Natural killer cell (primary cell): ENCODE measurements at regions not wholly inside any gene's neighbourhood (a gene's known extent, or its start where the extent isn't known, plus 50 kb on each side); places are given as distances from the start of the nearest gene placed in this dataset.

Experiments used
- ATAC-seq, 3 donors: fragments of 150-1000 bp in 2 of 3; fragments of 200-7000 bp in 1 of 3; cut with Tn5 transposase; 1 replicate in 1 of 3; 2 replicates in 2 of 3; pipeline ENCODE4 v1.10.0; 2021; ENCODE audit warnings: mild to moderate bottlenecking in 2 of 3, moderate library complexity in 2 of 3
- DNase-seq, 2 donors: peaks; one replicate each; pipeline versions ENCODE4 v3.0.0 to v3.0.0-alpha.2; 2013 to 2021; ENCODE audit warnings: mixed read lengths in 1 of 2
- H3K27ac ChIP-seq: one replicate; pipeline ENCODE4 v1.5.1; 2013; ENCODE audit warnings: mild to moderate bottlenecking, low read length
- H3K27me3 ChIP-seq: one replicate; pipeline ENCODE4 v1.6.1; 2013; ENCODE audit warnings: low read length; ENCODE audit not compliant: control insufficient read depth, insufficient read depth
- H3K36me3 ChIP-seq: one replicate; pipeline ENCODE4 v1.6.1; 2013; ENCODE audit warnings: low read length; ENCODE audit not compliant: control insufficient read depth, insufficient read depth
- H3K4me1 ChIP-seq: one replicate; pipeline ENCODE4 v1.6.1; 2013; ENCODE audit warnings: low read length; ENCODE audit not compliant: control insufficient read depth, insufficient read depth
- H3K4me3 ChIP-seq: one replicate; pipeline ENCODE4 v1.5.1; 2013; ENCODE audit warnings: low read length
- H3K9me3 ChIP-seq: one replicate; pipeline ENCODE4 v1.6.1; 2013; ENCODE audit warnings: low read length; ENCODE audit not compliant: control insufficient read depth, insufficient read depth
- H3K27ac Mint-ChIP-seq, 2 donors: one replicate each; pipeline ENCODE4 v1.8.0; 2022; ENCODE audit warnings: mild to moderate bottlenecking in 2 of 2, mixed read lengths in 2 of 2, moderate library complexity in 1 of 2
- H3K27me3 Mint-ChIP-seq, 2 donors: one replicate each; pipeline ENCODE4 v1.8.0; 2022; ENCODE audit warnings: low read depth in 2 of 2, mixed read lengths in 2 of 2
- H3K36me3 Mint-ChIP-seq: one replicate; pipeline ENCODE4 v1.8.0; 2022; ENCODE audit warnings: mixed read lengths
- H3K4me1 Mint-ChIP-seq, 2 donors: one replicate each; pipeline ENCODE4 v1.8.0; 2022; ENCODE audit warnings: mixed read lengths in 2 of 2
- H3K4me3 Mint-ChIP-seq: one replicate; pipeline ENCODE4 v1.8.0; 2022; ENCODE audit warnings: mild to moderate bottlenecking, moderate library complexity, mixed read lengths
- H3K9me3 Mint-ChIP-seq, 2 donors: one replicate each; pipeline ENCODE4 v1.8.0; 2022; ENCODE audit warnings: mixed read lengths in 2 of 2
- WGBS: methylation state at CpG from one replicate; pipeline ENCODE4 v1.1.7; 2013; ENCODE audit warnings: missing lambda C conversion rate; ENCODE audit not compliant: insufficient coverage; 5-methylcytosine and 5-hydroxymethylcytosine counted together
- intact Hi-C: fragments of 100-400 bp; cut with micrococcal nuclease; formaldehyde crosslinking; loops from one replicate; pipeline ENCODE4 v1.14.2; 2022
- TF ChIP-seq, protein P1 (sequence below): fragments of 200-600 bp; IDR thresholded peaks from one replicate; pipeline ENCODE4 v1.8.0; 2022; ENCODE audit warnings: antibody characterized with exemption

DNA sequence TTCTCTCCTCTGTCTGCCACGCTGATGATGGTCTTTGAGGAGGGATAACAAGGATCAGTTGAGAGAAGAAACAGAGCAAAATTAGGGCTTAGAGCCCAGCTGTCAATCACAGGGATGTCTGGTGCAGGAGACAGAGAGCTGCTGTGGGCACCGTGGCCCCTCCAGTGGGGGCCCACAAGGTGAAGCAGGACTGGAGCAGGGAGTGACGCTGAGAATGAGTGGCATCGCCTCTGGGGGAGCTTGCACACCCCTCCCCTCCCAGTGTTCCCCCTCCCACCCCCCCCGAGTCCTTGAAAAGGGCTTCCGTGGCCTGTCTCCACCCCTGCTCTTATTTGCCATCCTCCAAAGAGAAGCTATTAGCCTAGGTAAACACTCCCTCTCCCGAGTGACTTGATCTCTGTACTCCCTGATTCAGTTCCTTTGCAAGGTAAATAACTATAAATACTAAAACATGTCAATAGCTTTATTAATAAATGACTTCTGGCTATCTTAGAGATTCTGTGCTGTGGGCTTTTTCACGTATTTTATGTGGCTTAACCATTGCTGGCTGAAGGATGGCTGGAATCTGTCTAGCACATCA is 440.0 kb downstream of the ZNF536 start:
- intact Hi-C loops, result no loop called here
- Histone ChIP-seq H3K4me1 (no peaks in the 10 kb centered on the region), H3K9me3 (no peaks in the 10 kb centered on the region), H3K27me3 (no peaks in the 10 kb centered on the region), H3K36me3 (no peaks in the 10 kb centered on the region), H3K27ac (no peak overlapping the region), H3K4me3 (no peak overlapping the region)
- no peaks in the 10 kb centered on the region for H3K9me3 Mint-ChIP-seq
- DNase-seq (no peak), ATAC-seq (no peak)
- no peak overlapping the region for H3K4me3 Mint-ChIP-seq
- H3K4me1 Mint-ChIP-seq, result no peaks in the 10 kb centered on the region
- no peak overlapping the region for H3K27ac Mint-ChIP-seq
- TF ChIP-seq, protein P1, sequence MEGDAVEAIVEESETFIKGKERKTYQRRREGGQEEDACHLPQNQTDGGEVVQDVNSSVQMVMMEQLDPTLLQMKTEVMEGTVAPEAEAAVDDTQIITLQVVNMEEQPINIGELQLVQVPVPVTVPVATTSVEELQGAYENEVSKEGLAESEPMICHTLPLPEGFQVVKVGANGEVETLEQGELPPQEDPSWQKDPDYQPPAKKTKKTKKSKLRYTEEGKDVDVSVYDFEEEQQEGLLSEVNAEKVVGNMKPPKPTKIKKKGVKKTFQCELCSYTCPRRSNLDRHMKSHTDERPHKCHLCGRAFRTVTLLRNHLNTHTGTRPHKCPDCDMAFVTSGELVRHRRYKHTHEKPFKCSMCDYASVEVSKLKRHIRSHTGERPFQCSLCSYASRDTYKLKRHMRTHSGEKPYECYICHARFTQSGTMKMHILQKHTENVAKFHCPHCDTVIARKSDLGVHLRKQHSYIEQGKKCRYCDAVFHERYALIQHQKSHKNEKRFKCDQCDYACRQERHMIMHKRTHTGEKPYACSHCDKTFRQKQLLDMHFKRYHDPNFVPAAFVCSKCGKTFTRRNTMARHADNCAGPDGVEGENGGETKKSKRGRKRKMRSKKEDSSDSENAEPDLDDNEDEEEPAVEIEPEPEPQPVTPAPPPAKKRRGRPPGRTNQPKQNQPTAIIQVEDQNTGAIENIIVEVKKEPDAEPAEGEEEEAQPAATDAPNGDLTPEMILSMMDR, result no peak
- no peaks in the 10 kb centered on the region for H3K36me3 Mint-ChIP-seq
- WGBS, result 91% methylated on average over 6 of the region's 8 CpGs
- H3K27me3 Mint-ChIP-seq, result peaks cover 0 to 16% of the 10 kb centered on the region in 2 donors

DNA sequence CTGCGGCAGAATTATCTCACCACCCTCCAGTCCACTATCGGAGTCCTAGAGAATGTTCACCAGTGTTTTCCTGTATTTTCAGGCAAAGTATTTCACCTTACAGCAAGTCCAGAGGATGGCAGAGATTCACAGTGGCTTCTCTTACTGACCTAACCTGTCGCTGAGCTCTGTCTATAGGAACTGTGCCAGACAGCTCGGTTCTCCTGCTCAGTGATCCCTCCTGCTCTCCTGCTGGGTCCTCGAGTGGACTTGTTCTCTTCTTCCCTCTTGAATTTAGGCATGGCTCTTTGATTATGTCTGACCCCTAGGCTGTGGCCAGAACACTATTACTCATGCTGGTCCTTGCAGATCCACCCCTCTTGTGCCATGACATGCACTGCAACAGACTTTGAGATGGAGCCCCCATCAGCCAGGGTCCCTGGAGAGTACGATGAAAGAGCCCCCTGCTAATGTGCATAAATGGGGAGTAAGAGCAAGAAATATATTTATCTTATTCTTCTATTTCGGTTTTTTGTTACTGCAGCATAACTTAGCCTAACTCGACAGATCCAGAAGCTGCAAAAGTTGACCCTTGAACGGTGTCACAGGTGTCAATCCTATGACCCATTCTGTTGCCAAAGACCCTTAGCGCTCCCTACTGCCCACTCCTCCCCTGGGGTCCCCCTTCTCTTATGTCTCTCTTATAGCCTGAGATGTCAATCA is 439.4 kb downstream of the ZNF536 start:
- Histone ChIP-seq H3K4me1 (no peaks in the 10 kb centered on the region), H3K27ac (no peak overlapping the region), H3K9me3 (no peaks in the 10 kb centered on the region), H3K4me3 (no peak overlapping the region), H3K27me3 (no peaks in the 10 kb centered on the region), H3K36me3 (no peaks in the 10 kb centered on the region)
- Mint-ChIP-seq H3K9me3 (no peaks in the 10 kb centered on the region), H3K27ac (no peak overlapping the region), H3K4me1 (no peaks in the 10 kb centered on the region), H3K36me3 (no peaks in the 10 kb centered on the region), H3K27me3 (peaks cover 0 to 16% of the 10 kb centered on the region in 2 donors), H3K4me3 (no peak overlapping the region)
- 93% methylated on average over 10 of the region's 10 CpGs for WGBS
- DNase-seq (no peak), ATAC-seq (no peak)
- intact Hi-C loops, result no loop called here
- TF ChIP-seq, protein P1, result no peak

DNA sequence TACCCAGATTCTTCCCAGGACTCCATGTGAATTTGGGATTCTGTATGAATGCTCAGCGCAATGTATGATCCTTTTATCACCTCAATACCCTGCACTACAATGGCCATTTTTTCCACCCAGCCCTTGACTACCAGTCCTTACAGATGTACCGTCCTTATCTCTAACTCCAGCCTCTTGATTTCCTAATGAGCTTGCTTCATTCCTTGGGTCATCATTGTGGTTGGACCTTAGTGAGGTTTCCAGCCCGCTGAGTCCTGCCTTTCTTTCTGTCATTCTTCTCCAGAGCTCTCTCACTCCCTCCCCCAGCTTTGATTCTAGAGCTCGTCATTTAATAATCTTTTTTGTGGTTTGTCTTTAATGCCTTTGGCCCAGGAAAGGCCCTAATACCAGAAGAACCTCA is 438.5 kb downstream of the ZNF536 start:
- Histone ChIP-seq H3K27me3 (no peaks in the 10 kb centered on the region), H3K36me3 (no peaks in the 10 kb centered on the region), H3K27ac (no peak overlapping the region), H3K9me3 (no peaks in the 10 kb centered on the region), H3K4me1 (no peaks in the 10 kb centered on the region), H3K4me3 (no peak overlapping the region)
- Mint-ChIP-seq H3K27me3 (peaks cover 0 to 13% of the 10 kb centered on the region in 2 donors), H3K4me1 (no peaks in the 10 kb centered on the region), H3K9me3 (no peaks in the 10 kb centered on the region), H3K27ac (no peak overlapping the region), H3K4me3 (no peak overlapping the region), H3K36me3 (no peaks in the 10 kb centered on the region)
- intact Hi-C loops, result no loop called here
- ATAC-seq (no peak), DNase-seq (no peak)
- WGBS, result 69% methylated on average over 4 of the region's 4 CpGs
- TF ChIP-seq, protein P1, result no peak

DNA sequence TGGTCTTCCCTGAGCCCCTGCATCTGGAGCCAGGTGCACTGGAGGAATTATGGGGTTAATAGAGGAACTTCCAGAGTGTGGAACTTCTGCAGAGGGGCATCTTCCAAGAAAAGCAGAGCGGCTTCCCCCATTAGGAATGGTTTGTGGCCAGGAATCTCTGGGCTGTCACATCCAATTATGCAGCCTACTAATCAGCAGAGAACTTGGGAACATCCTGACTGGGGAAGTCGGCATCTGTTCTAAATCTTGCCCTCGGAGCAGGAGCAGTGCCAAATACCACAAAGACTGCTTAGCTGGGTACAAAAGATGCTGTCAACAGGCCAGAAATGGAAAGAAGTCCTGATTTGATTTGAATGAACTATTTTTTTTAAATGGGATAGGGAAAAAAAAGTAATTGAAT is 435.1 kb downstream of the ZNF536 start:
- H3K4me1 ChIP-seq, result peaks cover 7% of the 10 kb centered on the region
- WGBS, result 78% methylated on average over 3 of the region's 3 CpGs

More for the DNA sequence above, 435.1 kb downstream of the ZNF536 start:
- H3K4me3 ChIP-seq, result no peak overlapping the region
- intact Hi-C loops, result no loop called here
- H3K36me3 ChIP-seq, result no peaks in the 10 kb centered on the region
- no peaks in the 10 kb centered on the region for H3K9me3 Mint-ChIP-seq
- no peaks in the 10 kb centered on the region for H3K27me3 ChIP-seq
- ATAC-seq (no peak), DNase-seq (no peak)
- no peak overlapping the region for H3K4me3 Mint-ChIP-seq
- H3K9me3 ChIP-seq, result no peaks in the 10 kb centered on the region
- TF ChIP-seq, protein P1, result no peak
- H3K27ac Mint-ChIP-seq, result no peak overlapping the region
- peaks cover 0 to 5% of the 10 kb centered on the region in 2 donors for H3K27me3 Mint-ChIP-seq
- H3K4me1 Mint-ChIP-seq, result peaks cover 5 to 9% of the 10 kb centered on the region in 2 donors
- no peak overlapping the region for H3K27ac ChIP-seq
- no peaks in the 10 kb centered on the region for H3K36me3 Mint-ChIP-seq
